ENCODE measurements at regions not wholly inside any gene's neighbourhood (a gene's known extent, or its start where the extent isn't known, plus 50 kb on each side); places are given as distances from the start of the nearest gene placed in this dataset.

- H3K27ac Mint-ChIP-seq, result peak overlapping the region; percentile 24
- no peaks in the 10 kb centered on the region for H3K4me1 Mint-ChIP-seq (ENCODE audit: low read depth)
- DNase-seq (ENCODE audit: low spot score, unreplicated experiment), result no peak
- H3K36me3 Mint-ChIP-seq (ENCODE audit: insufficient read depth), result no peaks in the 10 kb centered on the region
- H3K4me3 Mint-ChIP-seq (ENCODE audit: low read depth), result no peak overlapping the region
- no peak for TF ChIP-seq CTCF (IDR thresholded peaks at IDR 0.05; ENCODE audit: unreplicated experiment)
- no peaks in the 10 kb centered on the region for H3K9me3 Mint-ChIP-seq (ENCODE audit: low read depth)
- H3K27me3 Mint-ChIP-seq, result peaks cover 9% of the 10 kb centered on the region
Measured at GRCh38 chr2:145481334-145481922, 961.5 kb upstream of the ZEB2 start.

GRCh38 chr2:145464866-145465265 lies 944.9 kb upstream of the ZEB2 start:
- Mint-ChIP-seq H3K36me3 (ENCODE audit: insufficient read depth) (no peaks in the 10 kb centered on the region), H3K4me1 (ENCODE audit: low read depth) (no peaks in the 10 kb centered on the region), H3K9me3 (ENCODE audit: low read depth) (peaks cover 3% of the 10 kb centered on the region), H3K4me3 (ENCODE audit: low read depth) (no peak overlapping the region), H3K27me3 (no peaks in the 10 kb centered on the region), H3K27ac (no peak overlapping the region)
- DNase-seq (ENCODE audit: low spot score, unreplicated experiment), result no peak
- no peak for TF ChIP-seq CTCF (IDR thresholded peaks at IDR 0.05; ENCODE audit: unreplicated experiment)

GRCh38 chr2:145460112-145460511 lies 940.2 kb upstream of the ZEB2 start:
- Mint-ChIP-seq H3K27me3 (no peaks in the 10 kb centered on the region), H3K27ac (no peak overlapping the region), H3K36me3 (ENCODE audit: insufficient read depth) (no peaks in the 10 kb centered on the region), H3K9me3 (ENCODE audit: low read depth) (peaks cover 3% of the 10 kb centered on the region), H3K4me1 (ENCODE audit: low read depth) (no peaks in the 10 kb centered on the region), H3K4me3 (ENCODE audit: low read depth) (no peak overlapping the region)
- DNase-seq (ENCODE audit: low spot score, unreplicated experiment), result no peak
- no peak for TF ChIP-seq CTCF (IDR thresholded peaks at IDR 0.05; ENCODE audit: unreplicated experiment)

GRCh38 chr2:145431181-145431951 lies 911.4 kb upstream of the ZEB2 start:
- H3K36me3 Mint-ChIP-seq (ENCODE audit: insufficient read depth), result no peaks in the 10 kb centered on the region
- DNase-seq (ENCODE audit: low spot score, unreplicated experiment), result no peak
- peaks cover 31% of the 10 kb centered on the region for H3K4me1 Mint-ChIP-seq (ENCODE audit: low read depth)
- peaks cover 5% of the 10 kb centered on the region for H3K27me3 Mint-ChIP-seq
- H3K27ac Mint-ChIP-seq, result no peak overlapping the region
- no peak overlapping the region for H3K4me3 Mint-ChIP-seq (ENCODE audit: low read depth)
- peak; percentile 48 for TF ChIP-seq CTCF (IDR thresholded peaks at IDR 0.05; ENCODE audit: unreplicated experiment)
- no peaks in the 10 kb centered on the region for H3K9me3 Mint-ChIP-seq (ENCODE audit: low read depth)

GRCh38 chr2:145423809-145424208 lies 903.9 kb upstream of the ZEB2 start:
- Mint-ChIP-seq H3K27me3 (no peaks in the 10 kb centered on the region), H3K4me1 (ENCODE audit: low read depth) (no peaks in the 10 kb centered on the region), H3K27ac (no peak overlapping the region), H3K4me3 (ENCODE audit: low read depth) (no peak overlapping the region), H3K9me3 (ENCODE audit: low read depth) (peaks cover 23% of the 10 kb centered on the region), H3K36me3 (ENCODE audit: insufficient read depth) (no peaks in the 10 kb centered on the region)
- no peak for TF ChIP-seq CTCF (IDR thresholded peaks at IDR 0.05; ENCODE audit: unreplicated experiment)
- no peak for DNase-seq (ENCODE audit: low spot score, unreplicated experiment)

All from progenitor cell of endocrine pancreas (in vitro differentiated cells).